Kidney glomerular epithelial cell (primary cell): ENCODE measurements at regions not wholly inside any gene's neighbourhood (a gene's known extent, or its start where the extent isn't known, plus 50 kb on each side); places are given as distances from the start of the nearest gene placed in this dataset.
"Not testable (repeated sequence)": the region's sequence is repeated elsewhere in the genome, so short reads cannot be mapped to it uniquely, and the experiment has no call there.

Source experiments
- DNase-seq: peaks from one replicate; lab custom pipeline; 2025; lab: John Stamatoyannopoulos, UW

- DNase-seq, result no peak
Measured at GRCh38 chr5:116959843-116960242, 385.2 kb upstream of the SEMA6A start.

GRCh38 chr5:116953251-116953930 lies 378.8 kb upstream of the SEMA6A start:
- no peak for DNase-seq

GRCh38 chr5:116951219-116951618 lies 376.6 kb upstream of the SEMA6A start:
- no peak for DNase-seq

GRCh38 chr5:116947691-116948528 lies 373.3 kb upstream of the SEMA6A start:
- peak; percentile 53 for DNase-seq

- DNase-seq, result not testable (repeated sequence)
Measured at GRCh38 chr5:116945613-116946382, 371.2 kb upstream of the SEMA6A start.

- no peak for DNase-seq
Measured at GRCh38 chr5:116944183-116944582, 369.6 kb upstream of the SEMA6A start.

- no peak for DNase-seq
Measured at GRCh38 chr5:116942622-116943021, 368.0 kb upstream of the SEMA6A start.

GRCh38 chr5:116939641-116940040 lies 365.0 kb upstream of the SEMA6A start:
- DNase-seq, result no peak

- DNase-seq, result no peak
Measured at GRCh38 chr5:116938488-116938887, 363.9 kb upstream of the SEMA6A start.

- DNase-seq, result no peak
Measured at GRCh38 chr5:116935561-116936162, 361.0 kb upstream of the SEMA6A start.

- DNase-seq, result no peak
Measured at GRCh38 chr5:116930616-116931015, 356.0 kb upstream of the SEMA6A start.

- DNase-seq, result no peak
Measured at GRCh38 chr5:116923344-116923743, 348.7 kb upstream of the SEMA6A start.

- DNase-seq, result no peak
Measured at GRCh38 chr5:116922532-116922931, 347.9 kb upstream of the SEMA6A start.

- DNase-seq, result no peak
Measured at GRCh38 chr5:116914869-116915504, 340.4 kb upstream of the SEMA6A start.

GRCh38 chr5:116912221-116912620 lies 337.6 kb upstream of the SEMA6A start:
- DNase-seq, result no peak

- no peak for DNase-seq
Measured at GRCh38 chr5:116911074-116911473, 336.5 kb upstream of the SEMA6A start.

- DNase-seq, result no peak
Measured at GRCh38 chr5:116908537-116908936, 333.9 kb upstream of the SEMA6A start.

GRCh38 chr5:116905885-116906284 lies 331.3 kb upstream of the SEMA6A start:
- DNase-seq, result no peak

- DNase-seq, result no peak
Measured at GRCh38 chr5:116900793-116901192, 326.2 kb upstream of the SEMA6A start.

GRCh38 chr5:116898917-116899316 lies 324.3 kb upstream of the SEMA6A start:
- DNase-seq, result no peak

GRCh38 chr5:116897291-116897690 lies 322.7 kb upstream of the SEMA6A start:
- DNase-seq, result no peak

GRCh38 chr5:116896001-116896400 lies 321.4 kb upstream of the SEMA6A start:
- DNase-seq, result no peak
